ENCODE measurements at regions not wholly inside any gene's neighbourhood (a gene's known extent, or its start where the extent isn't known, plus 50 kb on each side); places are given as distances from the start of the nearest gene placed in this dataset.

GRCh38 chr18:21162786-21163185, 51.2 kb upstream of the ROCK1 start:
- WGBS, 5 donors: 69 to 97% (median 90%) methylated on average over 7 of the region's 7 CpGs
- H3K27ac ChIP-seq: peak overlapping the region in 3 of 5 donors; percentile 38 to 72 (median 67)
- no peak overlapping the region for H3K4me3 ChIP-seq
- DNase-seq: no peak
- H3K36me3 ChIP-seq: no peaks in the 10 kb centered on the region
- TF ChIP-seq EP300 (IDR thresholded peaks at IDR 0.05) (no peak), POLR2A (IDR thresholded peaks at IDR 0.05) (no peak), POLR2AphosphoS5 (IDR thresholded peaks at IDR 0.05) (no peak)
- TF ChIP-seq, protein P1, sequence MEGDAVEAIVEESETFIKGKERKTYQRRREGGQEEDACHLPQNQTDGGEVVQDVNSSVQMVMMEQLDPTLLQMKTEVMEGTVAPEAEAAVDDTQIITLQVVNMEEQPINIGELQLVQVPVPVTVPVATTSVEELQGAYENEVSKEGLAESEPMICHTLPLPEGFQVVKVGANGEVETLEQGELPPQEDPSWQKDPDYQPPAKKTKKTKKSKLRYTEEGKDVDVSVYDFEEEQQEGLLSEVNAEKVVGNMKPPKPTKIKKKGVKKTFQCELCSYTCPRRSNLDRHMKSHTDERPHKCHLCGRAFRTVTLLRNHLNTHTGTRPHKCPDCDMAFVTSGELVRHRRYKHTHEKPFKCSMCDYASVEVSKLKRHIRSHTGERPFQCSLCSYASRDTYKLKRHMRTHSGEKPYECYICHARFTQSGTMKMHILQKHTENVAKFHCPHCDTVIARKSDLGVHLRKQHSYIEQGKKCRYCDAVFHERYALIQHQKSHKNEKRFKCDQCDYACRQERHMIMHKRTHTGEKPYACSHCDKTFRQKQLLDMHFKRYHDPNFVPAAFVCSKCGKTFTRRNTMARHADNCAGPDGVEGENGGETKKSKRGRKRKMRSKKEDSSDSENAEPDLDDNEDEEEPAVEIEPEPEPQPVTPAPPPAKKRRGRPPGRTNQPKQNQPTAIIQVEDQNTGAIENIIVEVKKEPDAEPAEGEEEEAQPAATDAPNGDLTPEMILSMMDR (IDR thresholded peaks at IDR 0.05): no peak
- intact Hi-C loops (cut with DNase I; ENCODE audit: low total_unique reads): no loop called here
- no peaks in the 10 kb centered on the region for H3K27me3 ChIP-seq
- peaks cover 0 to 1% (median 0%) of the 10 kb centered on the region in 4 donors for H3K9me3 ChIP-seq
- peaks cover 0 to 25% (median 4%) of the 10 kb centered on the region in 4 donors for H3K4me1 ChIP-seq

DNA sequence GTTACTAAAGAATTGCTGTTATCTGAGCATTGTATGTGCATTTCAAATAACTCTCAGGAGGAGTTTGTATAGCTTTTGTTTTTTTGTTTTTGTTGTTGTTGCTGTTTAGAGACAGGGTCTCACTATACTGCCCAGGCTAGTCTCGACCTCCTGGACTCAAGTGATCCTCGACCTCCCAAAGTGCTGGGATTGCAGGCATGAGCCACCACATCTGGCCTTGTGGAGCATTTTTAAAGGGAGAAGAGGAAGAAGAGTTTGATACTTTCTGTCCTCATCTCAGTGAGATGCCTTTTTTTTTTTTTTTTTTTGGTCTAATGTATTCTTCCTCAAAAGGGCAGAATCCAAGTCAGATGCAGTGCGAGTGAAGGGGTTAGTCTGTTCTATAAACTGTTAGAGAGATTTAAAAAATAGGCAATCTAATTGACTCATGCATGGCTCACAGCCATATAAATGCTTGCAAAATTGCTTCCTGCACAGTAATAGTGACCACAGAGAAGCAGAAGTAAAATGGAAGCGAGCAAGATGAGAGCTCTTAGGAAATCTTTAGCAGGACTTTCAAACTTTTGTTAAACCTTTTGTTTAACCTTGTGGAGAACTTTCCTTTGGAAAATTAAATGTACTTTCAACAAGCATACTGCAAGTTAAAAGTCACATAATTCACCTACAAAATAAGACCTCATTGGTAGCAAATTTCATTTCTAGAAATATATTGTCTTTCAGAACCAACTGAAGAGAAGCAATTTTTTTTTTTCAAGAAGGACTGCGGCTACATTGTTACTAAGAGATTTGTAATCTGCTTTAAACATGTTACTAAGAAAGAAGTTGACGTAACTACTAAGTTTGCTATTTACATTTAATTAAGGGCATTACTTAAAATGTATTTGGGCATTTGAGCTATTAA, 52.3 kb upstream of the ROCK1 start:
- DNase-seq: peak in 1 of 2 donors; percentile 36

DNA sequence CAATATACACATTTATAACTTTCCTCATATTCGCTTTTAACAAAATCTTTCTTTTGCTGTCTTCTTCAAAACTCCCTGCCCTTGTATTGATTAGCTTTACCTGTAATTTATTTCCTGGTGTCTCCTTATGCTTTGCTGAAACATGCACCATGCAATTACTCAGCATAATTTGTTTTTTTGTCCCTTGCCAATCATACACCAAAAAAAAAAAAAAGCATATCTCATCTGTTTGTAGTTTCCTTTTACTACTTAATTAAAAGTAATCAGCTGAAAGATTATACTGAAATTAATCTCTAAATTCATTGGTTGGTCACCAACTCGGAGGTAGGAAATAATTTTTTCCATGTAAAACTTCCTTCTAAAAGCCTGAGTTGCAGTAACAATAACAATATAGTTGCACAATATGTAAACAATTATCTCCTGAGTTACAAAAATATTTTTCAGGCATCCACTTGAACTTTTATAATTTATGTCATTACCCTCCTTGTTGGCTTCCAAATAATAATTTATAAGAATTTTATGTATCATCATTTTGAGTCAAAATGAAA, 53.0 kb upstream of the ROCK1 start:
- Histone ChIP-seq H3K27me3 (no peaks in the 10 kb centered on the region), H3K36me3 (no peaks in the 10 kb centered on the region), H3K9me3 (no peaks in the 10 kb centered on the region), H3K27ac (peak overlapping the region in 4 of 5 donors; percentile 22 to 72 (median 54)), H3K4me1 (peaks cover 0 to 27% (median 4%) of the 10 kb centered on the region in 4 donors), H3K4me3 (no peak overlapping the region)
- DNase-seq: no peak
- WGBS, 5 donors: 46 to 57% (median 54%) methylated on average over 2 of the region's 2 CpGs
- TF ChIP-seq, protein P1 (IDR thresholded peaks at IDR 0.05): no peak
- no peak for TF ChIP-seq POLR2AphosphoS5 (IDR thresholded peaks at IDR 0.05)
- TF ChIP-seq EP300 (IDR thresholded peaks at IDR 0.05): no peak
- TF ChIP-seq POLR2A (IDR thresholded peaks at IDR 0.05): no peak
- intact Hi-C loops (cut with DNase I; ENCODE audit: low total_unique reads): no loop called here

More for the DNA sequence above, 52.3 kb upstream of the ROCK1 start:
- Histone ChIP-seq H3K4me1 (peaks cover 0 to 27% (median 4%) of the 10 kb centered on the region in 4 donors), H3K27me3 (no peaks in the 10 kb centered on the region), H3K36me3 (no peaks in the 10 kb centered on the region), H3K9me3 (no peaks in the 10 kb centered on the region), H3K4me3 (no peak overlapping the region), H3K27ac (peak overlapping the region; percentile 38 to 72 (median 49))
- TF ChIP-seq EP300 (IDR thresholded peaks at IDR 0.05): no peak
- TF ChIP-seq POLR2A (IDR thresholded peaks at IDR 0.05): no peak
- TF ChIP-seq, protein P1 (IDR thresholded peaks at IDR 0.05): no peak
- TF ChIP-seq POLR2AphosphoS5 (IDR thresholded peaks at IDR 0.05): peak in 1 of 3 donors; percentile 36
- WGBS, 5 donors: 38 to 52% (median 47%) methylated on average over 6 of the region's 6 CpGs
- intact Hi-C loops (cut with DNase I; ENCODE audit: low total_unique reads): no loop called here

DNA sequence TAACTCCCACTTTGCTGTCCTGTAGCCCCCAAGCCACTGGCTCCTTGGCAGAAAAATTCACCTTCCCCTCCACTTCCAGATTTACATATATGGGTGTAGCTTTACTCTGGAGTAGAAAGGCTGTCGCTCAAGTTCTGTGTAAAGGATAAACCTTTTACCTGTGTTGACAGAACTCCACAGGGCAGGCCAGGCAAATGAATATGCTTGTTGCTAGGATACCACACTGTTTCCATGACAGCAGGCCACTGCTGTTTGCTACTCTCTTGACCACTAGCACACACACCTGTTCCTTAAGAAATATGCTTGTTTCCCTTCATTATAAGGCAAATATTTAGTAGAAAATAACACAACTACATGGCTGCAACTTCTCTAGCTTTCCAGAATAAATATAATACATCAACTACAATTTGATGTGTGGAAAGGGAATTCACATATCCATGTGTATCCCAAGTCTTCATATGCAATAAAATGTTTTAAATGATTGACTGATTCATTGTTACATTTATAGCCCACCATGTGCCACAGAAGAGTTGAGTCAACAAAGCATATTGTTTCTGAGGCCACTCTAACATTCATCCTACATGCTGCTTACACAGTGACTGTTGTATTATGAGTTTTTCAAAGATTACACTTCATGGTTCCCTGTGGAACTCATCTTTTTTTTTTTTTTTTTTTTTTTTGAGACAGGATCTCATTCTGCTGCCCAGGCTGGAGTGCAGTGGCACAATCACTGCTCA, 56.2 kb upstream of the ROCK1 start:
- intact Hi-C loops (cut with DNase I; ENCODE audit: low total_unique reads): no loop called here
- WGBS, 5 donors: 12 to 42% (median 19%) methylated on average over 1 of the region's 1 CpG
- peak; percentile 81 to 95 for DNase-seq

More for the DNA sequence above, 56.2 kb upstream of the ROCK1 start:
- no peaks in the 10 kb centered on the region for H3K9me3 ChIP-seq
- H3K27me3 ChIP-seq: no peaks in the 10 kb centered on the region
- peaks cover 0 to 26% (median 4%) of the 10 kb centered on the region in 4 donors for H3K4me1 ChIP-seq
- TF ChIP-seq, protein P1 (IDR thresholded peaks at IDR 0.05): no peak
- TF ChIP-seq POLR2A (IDR thresholded peaks at IDR 0.05) (no peak), POLR2AphosphoS5 (IDR thresholded peaks at IDR 0.05) (no peak), EP300 (IDR thresholded peaks at IDR 0.05) (no peak)
- peak overlapping the region in 1 of 5 donors; percentile 30 for H3K27ac ChIP-seq
- no peaks in the 10 kb centered on the region for H3K36me3 ChIP-seq
- H3K4me3 ChIP-seq: no peak overlapping the region
